HG03520 (cell line): ENCODE measurements at regions not wholly inside any gene's neighbourhood (a gene's known extent, or its start where the extent isn't known, plus 50 kb on each side); places are given as distances from the start of the nearest gene placed in this dataset.
"Not testable (repeated sequence)": the region's sequence is repeated elsewhere in the genome, so short reads cannot be mapped to it uniquely, and the experiment has no call there.

Experiments used
- ATAC-seq: cut with Tn5 transposase; IDR thresholded peaks from one replicate; pipeline ENCODE4 v1.9.1; 2021; ENCODE audit warnings: mild to moderate bottlenecking, moderate library complexity; ENCODE audit not compliant: unreplicated experiment

GRCh38 chr4:97300561-97300960 is 842.7 kb downstream of the STPG2 start:
- ATAC-seq: no peak

GRCh38 chr4:97305351-97305750 is 837.9 kb downstream of the STPG2 start:
- ATAC-seq: no peak

GRCh38 chr4:97309121-97309520 is 834.2 kb downstream of the STPG2 start:
- ATAC-seq: no peak

- no peak for ATAC-seq
These were observed 826.1 kb downstream of the STPG2 start for GRCh38 chr4:97317201-97317600.

- no peak for ATAC-seq
These were observed 825.6 kb downstream of the STPG2 start for GRCh38 chr4:97317671-97318070.

GRCh38 chr4:97325751-97326150 is 817.5 kb downstream of the STPG2 start:
- not testable (repeated sequence) for ATAC-seq

- ATAC-seq: no peak
These were observed 812.4 kb downstream of the STPG2 start for GRCh38 chr4:97330917-97331316.

- ATAC-seq: no peak
These were observed 808.9 kb downstream of the STPG2 start for GRCh38 chr4:97334348-97334747.

GRCh38 chr4:97349468-97350186 is 793.6 kb downstream of the STPG2 start:
- no peak for ATAC-seq

GRCh38 chr4:97353876-97354275 is 789.4 kb downstream of the STPG2 start:
- no peak for ATAC-seq

GRCh38 chr4:97359826-97360225 is 783.5 kb downstream of the STPG2 start:
- ATAC-seq: no peak

- no peak for ATAC-seq
These were observed 782.5 kb downstream of the STPG2 start for GRCh38 chr4:97360733-97361132.

- no peak for ATAC-seq
These were observed 775.4 kb downstream of the STPG2 start for GRCh38 chr4:97367878-97368277.

GRCh38 chr4:97370568-97370967 is 772.7 kb downstream of the STPG2 start:
- no peak for ATAC-seq

GRCh38 chr4:97374526-97374925 is 768.8 kb downstream of the STPG2 start:
- no peak for ATAC-seq

- ATAC-seq: no peak
These were observed 756.3 kb downstream of the STPG2 start for GRCh38 chr4:97386969-97387368.

- ATAC-seq: no peak
These were observed 748.6 kb downstream of the STPG2 start for GRCh38 chr4:97394653-97395052.

GRCh38 chr4:97396097-97396496 is 747.2 kb downstream of the STPG2 start:
- no peak for ATAC-seq

- no peak for ATAC-seq
These were observed 746.7 kb downstream of the STPG2 start for GRCh38 chr4:97396605-97397004.

GRCh38 chr4:97404876-97405523 is 738.3 kb downstream of the STPG2 start:
- no peak for ATAC-seq

GRCh38 chr4:97411356-97411755 is 731.9 kb downstream of the STPG2 start:
- ATAC-seq: no peak

GRCh38 chr4:97412331-97412730 is 730.9 kb downstream of the STPG2 start:
- ATAC-seq: no peak

- ATAC-seq: no peak
These were observed 729.1 kb downstream of the STPG2 start for GRCh38 chr4:97414161-97414560.
